G401 (cell line): ENCODE measurements at regions not wholly inside any gene's neighbourhood (a gene's known extent, or its start where the extent isn't known, plus 50 kb on each side); places are given as distances from the start of the nearest gene placed in this dataset.

ENCODE experiments used
- DNase-seq: peaks from one replicate; pipeline ENCODE4 v3.0.0-alpha.2; 2015; ENCODE audit warnings: low spot score
- in situ Hi-C: cut with HindIII; loops from 2 replicates; pipeline ENCODE4 v1.10.0; 2016; ENCODE audit warnings: low sequenced_read_pairs, mixed read lengths

- DNase-seq = no peak
- in situ Hi-C loops = no loop called here
These were observed 869.8 kb upstream of the EPHA7 start for GRCh38 chr6:94289131-94289530.

GRCh38 chr6:94278146-94278545, 858.8 kb upstream of the EPHA7 start:
- no peak for DNase-seq
- in situ Hi-C loops = no loop called here

GRCh38 chr6:94272327-94272726, 853.0 kb upstream of the EPHA7 start:
- DNase-seq = no peak
- in situ Hi-C loops = no loop called here

GRCh38 chr6:94270091-94270948, 851.0 kb upstream of the EPHA7 start:
- in situ Hi-C loops = no loop called here
- DNase-seq = peak; percentile 94

GRCh38 chr6:94269256-94269655, 849.9 kb upstream of the EPHA7 start:
- in situ Hi-C loops = no loop called here
- peak; percentile 22 for DNase-seq

GRCh38 chr6:94260765-94261164, 841.4 kb upstream of the EPHA7 start:
- DNase-seq = no peak
- in situ Hi-C loops = no loop called here

- DNase-seq = peak; percentile 19
- in situ Hi-C loops = no loop called here
These were observed 835.3 kb upstream of the EPHA7 start for GRCh38 chr6:94254689-94255088.

GRCh38 chr6:94251878-94252277, 832.5 kb upstream of the EPHA7 start:
- in situ Hi-C loops = no loop called here
- no peak for DNase-seq

- in situ Hi-C loops = no loop called here
- DNase-seq = no peak
These were observed 826.0 kb upstream of the EPHA7 start for GRCh38 chr6:94245395-94245794.

- DNase-seq = no peak
- in situ Hi-C loops = no loop called here
These were observed 819.5 kb upstream of the EPHA7 start for GRCh38 chr6:94238868-94239267.

GRCh38 chr6:94227741-94228140, 808.4 kb upstream of the EPHA7 start:
- DNase-seq = no peak
- in situ Hi-C loops = no loop called here

GRCh38 chr6:94217836-94218235, 798.5 kb upstream of the EPHA7 start:
- no peak for DNase-seq

GRCh38 chr6:94215552-94215951, 796.2 kb upstream of the EPHA7 start:
- peak; percentile 90 for DNase-seq
- in situ Hi-C loops = no loop called here

More at GRCh38 chr6:94217836-94218235, 798.5 kb upstream of the EPHA7 start:
- in situ Hi-C loops = no loop called here

GRCh38 chr6:94213226-94213625, 793.9 kb upstream of the EPHA7 start:
- DNase-seq = no peak
- in situ Hi-C loops = no loop called here

- DNase-seq = peak; percentile 60
- in situ Hi-C loops = no loop called here
These were observed 777.5 kb upstream of the EPHA7 start for GRCh38 chr6:94196891-94197290.

GRCh38 chr6:94190030-94190429, 770.7 kb upstream of the EPHA7 start:
- no peak for DNase-seq
- in situ Hi-C loops = no loop called here

- DNase-seq = no peak
- in situ Hi-C loops = no loop called here
These were observed 765.5 kb upstream of the EPHA7 start for GRCh38 chr6:94184666-94185464.

GRCh38 chr6:94177429-94177828, 758.1 kb upstream of the EPHA7 start:
- in situ Hi-C loops = no loop called here
- DNase-seq = no peak

GRCh38 chr6:94175465-94175864, 756.1 kb upstream of the EPHA7 start:
- in situ Hi-C loops = no loop called here
- DNase-seq = no peak

- DNase-seq = no peak
- in situ Hi-C loops = no loop called here
These were observed 744.5 kb upstream of the EPHA7 start for GRCh38 chr6:94163877-94164276.
